ENCODE measurements at regions not wholly inside any gene's neighbourhood (a gene's known extent, or its start where the extent isn't known, plus 50 kb on each side); places are given as distances from the start of the nearest gene placed in this dataset.

- no peaks in the 10 kb centered on the region for H3K9me1 ChIP-seq (ENCODE audit: control insufficient read depth, insufficient read depth, low read length)
- ChIA-PET CTCF (ENCODE audit: low intra/inter-chr PET ratio) (no interaction called here), POLR2A (interaction anchor here (0.7 kb wide), 1 partner anchor 218 kb away, joined by 3 read pairs; no protein-coding TSS in a partner anchor)
- peaks cover 32% of the 10 kb centered on the region for H3K36me3 ChIP-seq (ENCODE audit: control insufficient read depth, insufficient read depth, low read length)
- H3K27me3 ChIP-seq (ENCODE audit: control insufficient read depth in 2 of 2, insufficient read depth in 2 of 2, low read length in 2 of 2), result no peaks in the 10 kb centered on the region
- H4K20me1 ChIP-seq (replicated peaks; ENCODE audit: control insufficient read depth, insufficient read depth, low read length), result 0 out of 2 replicates have a peak, but pooled peaks cover 5% of the 10 kb centered on the region
- in situ Hi-C loops (cut with MboI) (no loop called here), intact Hi-C loops (cut with micrococcal nuclease) (no loop called here)
- H3K27ac ChIP-seq (ENCODE audit: extremely low read depth, low read depth, low read length), result no peak overlapping the region
- H3K4me3 ChIP-seq, result no peak overlapping the region
- H3K79me2 ChIP-seq (ENCODE audit: control insufficient read depth, insufficient read depth, low read length), result peaks cover 79% of the 10 kb centered on the region
- ATAC-seq (no peak), FAIRE-seq (no peak), DNase-seq (ENCODE audit: extremely low read depth in 1 of 4, low spot score in 3 of 4) (no peak)
- no TSS peak for BruUV-seq (replicated peaks)
- peaks cover 0 to 3% of the 10 kb centered on the region in 2 experiments; a peak in 3 of 5 replicates for H3K4me1 ChIP-seq (replicated peaks in 1 of 2; ENCODE audit: control insufficient read depth in 2 of 2, insufficient read depth in 2 of 2, low read length in 2 of 2)
- no peak for TF ChIP-seq KLF10 (CRISPR knock-in tag; IDR thresholded peaks at IDR 0.05)
- no peak for TF ChIP-seq ATF7 (IDR thresholded peaks at IDR 0.05)
- no peak for TF ChIP-seq MYC (IDR thresholded peaks at IDR 0.05; ENCODE audit: low read depth, low read length)
- no peak for TF ChIP-seq MYC (CRISPR knock-in tag; IDR thresholded peaks at IDR 0.05; ENCODE audit: borderline replicate concordance, low read depth)
- no peak for TF ChIP-seq NCOA1 (IDR thresholded peaks at IDR 0.05; ENCODE audit: low read depth)
- H3K9ac ChIP-seq (ENCODE audit: insufficient read depth in 1 of 2, low read depth in 2 of 2, low read length in 2 of 2), result no peak overlapping the region
- no peak overlapping the region for H3K4me2 ChIP-seq (ENCODE audit: insufficient read depth, low read length)
- H3K9me3 ChIP-seq (replicated peaks; ENCODE audit: control insufficient read depth, insufficient read depth, low read depth, low read length), result no peaks in the 10 kb centered on the region
- no peak overlapping the region for H2AFZ ChIP-seq (ENCODE audit: low read depth, low read length)
- WGBS (ENCODE audit: insufficient coverage, low coverage, missing lambda C conversion rate), result 74% methylated on average over 12 of the region's 16 CpGs
These were observed 111.9 kb downstream of the HAUS1 start for GRCh38 chr18:46215902-46216723.

DNA sequence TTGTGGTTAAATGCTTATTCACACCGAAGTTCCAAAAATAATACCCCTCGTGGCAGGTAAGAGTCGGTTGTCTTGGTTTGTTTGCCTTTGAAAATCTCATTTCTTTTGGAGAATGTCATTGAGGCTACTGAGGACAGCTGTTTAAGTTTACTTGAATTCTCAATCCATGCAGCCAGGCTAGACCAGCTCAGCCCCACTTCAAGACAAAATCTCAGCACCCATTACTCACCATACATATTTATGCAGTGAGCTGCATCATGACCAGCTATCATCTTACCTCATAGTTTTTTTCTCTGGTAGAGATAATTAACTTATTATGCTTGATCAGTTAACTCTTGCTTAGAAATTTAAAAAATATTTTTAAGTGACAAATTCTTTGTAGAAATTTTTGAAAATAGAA is 115.9 kb downstream of the HAUS1 start:
- ATAC-seq, result no peak
- Histone ChIP-seq H3K4me1 (replicated peaks in 1 of 2; ENCODE audit: control insufficient read depth in 2 of 2, insufficient read depth in 2 of 2, low read length in 2 of 2) (peaks cover 0 to 11% of the 10 kb centered on the region in 2 experiments; a peak in 2 of 5 replicates), H3K27ac (ENCODE audit: extremely low read depth, low read depth, low read length) (no peak overlapping the region), H3K9me3 (replicated peaks; ENCODE audit: control insufficient read depth, insufficient read depth, low read depth, low read length) (no peaks in the 10 kb centered on the region), H3K79me2 (ENCODE audit: control insufficient read depth, insufficient read depth, low read length) (peaks cover 67% of the 10 kb centered on the region), H2AFZ (ENCODE audit: low read depth, low read length) (no peak overlapping the region), H3K4me3 (no peak overlapping the region), H3K27me3 (ENCODE audit: control insufficient read depth in 2 of 2, insufficient read depth in 2 of 2, low read length in 2 of 2) (no peaks in the 10 kb centered on the region), H3K36me3 (ENCODE audit: control insufficient read depth, insufficient read depth, low read length) (peaks cover 38% of the 10 kb centered on the region; the same call in 2 of the 3 replicates), H4K20me1 (replicated peaks; ENCODE audit: control insufficient read depth, insufficient read depth, low read length) (0 out of 2 replicates have a peak, but pooled peaks cover 5% of the 10 kb centered on the region), H3K9ac (ENCODE audit: insufficient read depth in 1 of 2, low read depth in 2 of 2, low read length in 2 of 2) (no peak overlapping the region), H3K9me1 (ENCODE audit: control insufficient read depth, insufficient read depth, low read length) (no peaks in the 10 kb centered on the region), H3K4me2 (ENCODE audit: insufficient read depth, low read length) (no peak overlapping the region)
- intact Hi-C loops (cut with micrococcal nuclease), result no loop called here
- no peak for FAIRE-seq
- no peak for DNase-seq (ENCODE audit: extremely low read depth in 1 of 4, low spot score in 3 of 4)
- in situ Hi-C loops (cut with MboI), result no loop called here
- no TSS peak for BruUV-seq (replicated peaks)
- ChIA-PET CTCF (ENCODE audit: low intra/inter-chr PET ratio) (no interaction called here), POLR2A (interaction anchor here (0.9 to 1.1 kb wide), 2 partner anchors 17 to 21 kb away, joined by 3 read pairs; no protein-coding TSS in a partner anchor)
- WGBS (ENCODE audit: insufficient coverage, low coverage, missing lambda C conversion rate), result 29% methylated on average over 3 of the region's 3 CpGs
- no peak for TF ChIP-seq SP2 (IDR thresholded peaks at IDR 0.05; ENCODE audit: extremely low read depth, low read depth, low read length, poor library complexity, severe bottlenecking)
- TF ChIP-seq HNRNPL (IDR thresholded peaks at IDR 0.05; ENCODE audit: low read depth, low read length), result no peak
- no peak for TF ChIP-seq YY1 (IDR thresholded peaks at IDR 0.05; ENCODE audit: borderline replicate concordance in 1 of 3, control insufficient read depth in 1 of 3, extremely low read depth in 1 of 3, insufficient read depth in 3 of 3, insufficient read length in 1 of 3, insufficient replicate concordance in 2 of 3, low read depth in 1 of 3, low read length in 2 of 3)
- TF ChIP-seq, protein P1, sequence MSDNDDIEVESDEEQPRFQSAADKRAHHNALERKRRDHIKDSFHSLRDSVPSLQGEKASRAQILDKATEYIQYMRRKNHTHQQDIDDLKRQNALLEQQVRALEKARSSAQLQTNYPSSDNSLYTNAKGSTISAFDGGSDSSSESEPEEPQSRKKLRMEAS (CRISPR knock-in tag; IDR thresholded peaks at IDR 0.05), result no peak
- TF ChIP-seq KDM1A (IDR thresholded peaks at IDR 0.05), result no peak
- TF ChIP-seq ZNF507 (tag; conservative IDR thresholded peaks at IDR 0.05), result no peak
- TF ChIP-seq, protein P2, sequence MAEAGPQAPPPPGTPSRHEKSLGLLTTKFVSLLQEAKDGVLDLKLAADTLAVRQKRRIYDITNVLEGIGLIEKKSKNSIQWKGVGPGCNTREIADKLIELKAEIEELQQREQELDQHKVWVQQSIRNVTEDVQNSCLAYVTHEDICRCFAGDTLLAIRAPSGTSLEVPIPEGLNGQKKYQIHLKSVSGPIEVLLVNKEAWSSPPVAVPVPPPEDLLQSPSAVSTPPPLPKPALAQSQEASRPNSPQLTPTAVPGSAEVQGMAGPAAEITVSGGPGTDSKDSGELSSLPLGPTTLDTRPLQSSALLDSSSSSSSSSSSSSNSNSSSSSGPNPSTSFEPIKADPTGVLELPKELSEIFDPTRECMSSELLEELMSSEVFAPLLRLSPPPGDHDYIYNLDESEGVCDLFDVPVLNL (CRISPR knock-in tag; IDR thresholded peaks at IDR 0.05; ENCODE audit: low read depth), result no peak
- TF ChIP-seq ZNF347 (CRISPR knock-in tag; IDR thresholded peaks at IDR 0.05; ENCODE audit: low read depth), result no peak
- TF ChIP-seq ZNF143 (CRISPR knock-in tag; IDR thresholded peaks at IDR 0.05), result no peak
- no peak for TF ChIP-seq GTF2A2 (tag; IDR thresholded peaks at IDR 0.05)
